Right lobe of liver (tissue), 6 donors: ENCODE measurements at regions not wholly inside any gene's neighbourhood (a gene's known extent, or its start where the extent isn't known, plus 50 kb on each side); places are given as distances from the start of the nearest gene placed in this dataset.

Experiments
- ATAC-seq, 4 donors: fragments of 200-7000 bp; cut with Tn5 transposase; one replicate each; pipeline ENCODE4 v1.9.1; 2020; ENCODE audit warnings: mild to moderate bottlenecking in 4 of 4, moderate library complexity in 4 of 4
- DNase-seq, 3 donors: peaks; one replicate each; pipeline ENCODE4 v3.0.0-alpha.2; 2020
- H3K27ac ChIP-seq, 3 donors: fragments of 200-600 bp; one replicate each; pipeline ENCODE4 v1.8.0; 2022
- H3K27me3 ChIP-seq, 2 donors: fragments of 200-600 bp; one replicate each; pipeline ENCODE4 v1.8.0; 2022
- H3K36me3 ChIP-seq, 4 donors: fragments of 200-600 bp; sonication (generic) in 1 of 4; one replicate each; pipeline versions ENCODE4 v1.5.1 to v1.8.0; 2017 to 2022; ENCODE audit warnings: control low read depth in 1 of 4
- H3K4me1 ChIP-seq, 4 donors: fragments of 200-600 bp; sonication (generic) in 1 of 4; one replicate each; pipeline versions ENCODE4 v1.5.1 to v1.8.0; 2017 to 2022; ENCODE audit warnings: control low read depth in 1 of 4
- H3K4me3 ChIP-seq, 3 donors: fragments of 200-600 bp; one replicate each; pipeline ENCODE4 v1.8.0; 2022
- H3K9me3 ChIP-seq, 4 donors: fragments of 200-600 bp; sonication (generic) in 1 of 4; one replicate each; pipeline versions ENCODE4 v1.5.1 to v1.8.0; 2017 to 2022; ENCODE audit warnings: control low read depth in 1 of 4
- CTCF ChIP-seq, 4 donors: fragments of 200-600 bp in 3 of 4; fragments of 450-650 bp in 1 of 4; IDR thresholded peaks; one replicate each; pipeline versions ENCODE4 v1.5.1 to v1.8.0; 2016 to 2022; ENCODE audit warnings: antibody characterized with exemption in 4 of 4, mild to moderate bottlenecking in 2 of 4
- POLR2A ChIP-seq: fragments of 450-650 bp; IDR thresholded peaks from one replicate; pipeline ENCODE4 v1.6.1; 2017; ENCODE audit warnings: antibody characterized with exemption, mild to moderate bottlenecking
- WGBS: methylation state at CpG from one replicate; pipeline ENCODE4 v1.1.6; 2018; ENCODE audit warnings: low coverage, low lambda C conversion rate; ENCODE audit not compliant: insufficient coverage; ENCODE audit errors: missing lambda C conversion rate; 5-methylcytosine and 5-hydroxymethylcytosine counted together
- intact Hi-C, 2 donors: fragments of 100-400 bp; cut with DNase I; formaldehyde crosslinking; loops; one replicate each; pipeline versions ENCODE4 v1.11.2 to v1.14.1; 2022
- donor health status: DM: no; HTN: yes; CAD: no.
- donor health status: DM: no; HTN: no; CAD: no.
- donor health status: DM: no; HTN: no; CAD: no.
- donor health status: DM: no; HTN: yes; CAD: no.
- donor health status: DM: no; HTN: yes; CAD: no.

GRCh38 chr15:87347806-87348515 is 908.6 kb downstream of the NTRK3 start:
- TF ChIP-seq POLR2A (no peak), CTCF (IDR thresholded peaks at IDR 0.05) (no peak)
- WGBS = 8% methylated on average over 3 of the region's 3 CpGs
- no peaks in the 10 kb centered on the region for H3K9me3 ChIP-seq
- intact Hi-C loops = no loop called here
- H3K27me3 ChIP-seq = no peaks in the 10 kb centered on the region
- H3K4me3 ChIP-seq = no peak overlapping the region
- H3K36me3 ChIP-seq = no peaks in the 10 kb centered on the region
- DNase-seq (no peak), ATAC-seq (no peak)
- no peak overlapping the region for H3K27ac ChIP-seq
- H3K4me1 ChIP-seq = no peaks in the 10 kb centered on the region

DNA sequence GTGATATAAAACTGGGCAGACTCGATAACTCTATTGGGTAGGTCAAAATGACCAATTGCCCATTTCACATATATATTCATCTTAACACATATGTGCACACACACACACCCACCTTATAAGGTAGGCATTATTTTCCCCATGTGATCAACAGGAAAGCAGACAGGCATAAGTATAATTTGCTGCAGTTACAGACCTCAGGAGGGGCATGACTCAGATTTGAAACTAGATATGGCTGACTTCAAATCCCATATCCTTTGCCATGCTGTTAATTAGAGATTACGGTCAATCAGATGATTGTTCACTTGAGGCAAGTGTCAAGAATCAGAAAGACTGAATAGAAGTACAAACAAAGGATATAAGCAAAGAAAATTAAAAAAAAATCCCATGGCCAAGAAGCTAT is 910.6 kb downstream of the NTRK3 start:
- intact Hi-C loops = no loop called here
- Histone ChIP-seq H3K4me1 (no peaks in the 10 kb centered on the region), H3K9me3 (no peaks in the 10 kb centered on the region), H3K4me3 (no peak overlapping the region), H3K27me3 (no peaks in the 10 kb centered on the region), H3K36me3 (no peaks in the 10 kb centered on the region), H3K27ac (no peak overlapping the region)
- DNase-seq (no peak), ATAC-seq (no peak)
- WGBS = 64% methylated on average over 2 of the region's 2 CpGs
- TF ChIP-seq POLR2A (no peak), CTCF (IDR thresholded peaks at IDR 0.05) (no peak)

DNA sequence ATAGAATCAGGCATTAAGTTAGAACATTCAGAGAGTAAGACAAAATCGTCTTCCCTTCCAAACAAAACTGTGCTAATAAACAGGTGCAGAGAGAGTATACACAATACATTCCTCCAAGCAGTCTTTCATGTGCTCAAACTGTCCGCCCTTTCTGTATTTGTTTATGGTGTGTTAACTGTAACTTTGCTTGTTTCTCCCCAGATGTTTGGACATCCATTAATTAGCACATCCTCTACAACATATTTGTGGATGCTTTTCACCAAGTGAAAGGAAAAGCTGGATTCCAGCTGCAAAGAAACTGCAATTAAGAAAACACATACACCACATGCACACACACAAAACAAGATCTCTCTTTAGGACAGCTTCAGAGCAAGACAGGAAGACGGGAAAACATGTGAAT is 912.6 kb downstream of the NTRK3 start:
- no peaks in the 10 kb centered on the region for H3K4me1 ChIP-seq
- ATAC-seq = no peak
- no peak overlapping the region for H3K27ac ChIP-seq
- no peaks in the 10 kb centered on the region for H3K36me3 ChIP-seq
- intact Hi-C loops = no loop called here
- no peak overlapping the region for H3K4me3 ChIP-seq
- DNase-seq = no peak
- 19% methylated on average over 3 of the region's 3 CpGs for WGBS
- no peak for TF ChIP-seq CTCF (IDR thresholded peaks at IDR 0.05)
- TF ChIP-seq POLR2A = no peak
- no peaks in the 10 kb centered on the region for H3K9me3 ChIP-seq
- no peaks in the 10 kb centered on the region for H3K27me3 ChIP-seq

GRCh38 chr15:87340370-87340769 is 916.2 kb downstream of the NTRK3 start:
- no peak for TF ChIP-seq CTCF (IDR thresholded peaks at IDR 0.05)
- H3K36me3 ChIP-seq = no peaks in the 10 kb centered on the region
- H3K4me1 ChIP-seq = no peaks in the 10 kb centered on the region
- ATAC-seq (no peak), DNase-seq (no peak)
- no peaks in the 10 kb centered on the region for H3K27me3 ChIP-seq
- no peaks in the 10 kb centered on the region for H3K9me3 ChIP-seq
- intact Hi-C loops = no loop called here
- H3K4me3 ChIP-seq = no peak overlapping the region
- no peak overlapping the region for H3K27ac ChIP-seq

DNA sequence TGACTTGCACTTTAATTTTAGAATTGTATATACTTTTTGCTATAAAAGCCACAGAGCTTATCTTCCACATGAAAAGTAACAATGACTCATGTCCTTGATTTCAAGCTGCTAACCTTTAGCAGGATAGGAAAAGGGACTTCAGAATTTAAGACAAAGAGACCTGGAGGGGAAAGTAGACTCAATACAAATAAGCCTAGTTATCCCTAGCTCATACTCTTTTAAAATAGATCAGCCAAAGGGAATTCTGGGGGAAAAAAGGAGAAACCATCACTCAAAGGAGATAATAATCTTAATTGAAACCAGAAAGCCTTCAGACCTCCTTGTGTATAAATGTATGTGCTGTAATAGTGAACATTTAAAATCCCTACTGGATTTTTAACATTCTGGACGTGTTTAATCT is 930.3 kb downstream of the NTRK3 start:
- no peak overlapping the region for H3K27ac ChIP-seq
- H3K9me3 ChIP-seq = no peaks in the 10 kb centered on the region
- no peak for TF ChIP-seq CTCF (IDR thresholded peaks at IDR 0.05)
- TF ChIP-seq POLR2A = no peak
- H3K4me1 ChIP-seq = no peaks in the 10 kb centered on the region
- 9% methylated on average over 1 of the region's 1 CpG for WGBS
- ATAC-seq (no peak), DNase-seq (no peak)
- H3K4me3 ChIP-seq = no peak overlapping the region
- H3K36me3 ChIP-seq = no peaks in the 10 kb centered on the region
- no peaks in the 10 kb centered on the region for H3K27me3 ChIP-seq
- intact Hi-C loops = no loop called here
